Small intestine (tissue), 7 donors: ENCODE measurements at regions not wholly inside any gene's neighbourhood (a gene's known extent, or its start where the extent isn't known, plus 50 kb on each side); places are given as distances from the start of the nearest gene placed in this dataset.

Source experiments
- DNase-seq, 2 donors: peaks; one replicate each; pipeline versions ENCODE4 v3.0.0 to v3.0.0-alpha.2; 2013
- FAIRE-seq: peaks from 2 replicates; lab custom pipeline; 2012; peaks lifted over from hg19 to GRCh38; lab: Jason Lieb, UNC
- H3K27ac ChIP-seq, 3 donors: one replicate each; pipeline ENCODE4 v1.5.1; 2013; ENCODE audit warnings: low read length in 2 of 3, mild to moderate bottlenecking in 2 of 3, control low read depth in 1 of 3, inconsistent platforms in 1 of 3, low read depth in 1 of 3, moderate library complexity in 1 of 3
- H3K27me3 ChIP-seq, 3 donors: one replicate each; pipeline ENCODE4 v1.6.1; 2013; ENCODE audit warnings: low read length in 3 of 3, inconsistent platforms in 1 of 3; ENCODE audit not compliant: control insufficient read depth in 3 of 3, insufficient read depth in 3 of 3
- H3K36me3 ChIP-seq, 3 donors: one replicate each; pipeline ENCODE4 v1.6.1; 2013; ENCODE audit warnings: low read length in 3 of 3, inconsistent platforms in 1 of 3, low read depth in 1 of 3, mild to moderate bottlenecking in 1 of 3, moderate library complexity in 1 of 3; ENCODE audit not compliant: control insufficient read depth in 3 of 3, insufficient read depth in 2 of 3
- H3K4me1 ChIP-seq, 3 donors: one replicate each; pipeline ENCODE4 v1.6.1; 2013; ENCODE audit warnings: low read length in 2 of 3, inconsistent platforms in 1 of 3, low read depth in 1 of 3, mild to moderate bottlenecking in 1 of 3, moderate library complexity in 1 of 3; ENCODE audit not compliant: control insufficient read depth in 3 of 3, insufficient read depth in 2 of 3
- H3K4me3 ChIP-seq, 3 donors: one replicate each; pipeline ENCODE4 v1.5.1; 2013; ENCODE audit warnings: low read length in 3 of 3, control low read depth in 1 of 3, inconsistent platforms in 1 of 3, low read depth in 1 of 3, mild to moderate bottlenecking in 1 of 3, moderate library complexity in 1 of 3
- H3K9me3 ChIP-seq, 2 donors: one replicate each; pipeline ENCODE4 v1.6.1; 2013; ENCODE audit warnings: low read depth in 1 of 2, low read length in 1 of 2; ENCODE audit not compliant: control insufficient read depth in 2 of 2, insufficient read depth in 1 of 2
- WGBS, 3 donors: extraction: QIAGEN DNeasy Blood & Tissue Kit; methylation state at CpG; one replicate each; pipeline ENCODE4 v1.1.7; 2013; 5-methylcytosine and 5-hydroxymethylcytosine counted together
- donor health status: healthy with polysubstance abuse.
- donor health status: control.
- donor health status: control.
- donor health status: Bipolar disorder and iron deficiency.
- donor health status: healthy.

DNA sequence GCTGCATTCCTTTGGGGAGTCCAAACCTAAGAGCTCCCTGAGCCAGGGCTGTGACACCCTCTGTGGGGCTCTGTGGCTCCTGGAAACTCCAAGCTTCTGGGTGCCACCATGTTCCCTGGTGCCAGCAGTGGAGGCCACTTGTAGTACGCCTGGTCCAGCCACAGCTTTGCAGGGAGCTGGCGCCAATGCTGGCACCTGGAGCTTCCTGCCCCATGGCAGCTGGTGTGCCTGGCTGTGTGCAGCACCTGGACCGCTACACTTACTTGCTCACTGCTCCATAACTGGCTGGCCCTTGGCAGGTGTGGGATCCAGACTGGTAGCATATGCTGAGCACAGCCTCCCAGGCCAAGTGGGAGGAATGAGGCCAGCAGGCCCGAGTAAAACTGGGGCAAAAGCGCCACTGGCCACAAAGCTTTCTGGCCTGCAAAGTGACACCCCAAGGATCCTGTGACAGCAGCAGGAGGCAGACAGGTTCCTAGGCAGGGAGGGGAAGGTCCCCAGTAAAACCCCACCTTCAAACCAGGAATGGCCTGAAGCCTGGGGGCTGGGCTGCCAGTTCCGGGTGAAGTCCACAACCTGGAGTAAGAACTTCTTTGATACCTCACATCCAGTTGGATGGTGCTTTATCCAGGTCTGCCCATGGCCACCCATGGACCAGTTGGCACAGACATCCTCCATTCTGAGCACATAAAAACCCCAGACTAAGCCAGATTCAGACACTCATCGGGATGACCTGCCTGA is 461.0 kb downstream of the TBC1D32 start:
- WGBS, 3 donors = 83 to 93% (median 91%) methylated on average over 7 of the region's 7 CpGs
- Histone ChIP-seq H3K9me3 (peaks cover 0 to 2% of the 10 kb centered on the region in 2 donors), H3K4me1 (no peaks in the 10 kb centered on the region), H3K4me3 (no peak overlapping the region), H3K27ac (no peak overlapping the region), H3K36me3 (no peaks in the 10 kb centered on the region), H3K27me3 (no peaks in the 10 kb centered on the region)
- no peak for FAIRE-seq
- no peak for DNase-seq

- no peak overlapping the region for H3K4me3 ChIP-seq
- H3K4me1 ChIP-seq = no peaks in the 10 kb centered on the region
- 82 to 91% (median 84%) methylated on average over 10 of the region's 10 CpGs for WGBS, 3 donors
- no peaks in the 10 kb centered on the region for H3K27me3 ChIP-seq
- FAIRE-seq (no peak), DNase-seq (no peak)
- no peaks in the 10 kb centered on the region for H3K36me3 ChIP-seq
- no peak overlapping the region for H3K27ac ChIP-seq
- H3K9me3 ChIP-seq = peaks cover 0 to 2% of the 10 kb centered on the region in 2 donors
These were observed 462.1 kb downstream of the TBC1D32 start for GRCh38 chr6:120872262-120872578.

GRCh38 chr6:120871416-120872261 is 462.6 kb downstream of the TBC1D32 start:
- Histone ChIP-seq H3K4me3 (no peak overlapping the region), H3K4me1 (no peaks in the 10 kb centered on the region), H3K9me3 (peaks cover 0 to 2% of the 10 kb centered on the region in 2 donors), H3K36me3 (no peaks in the 10 kb centered on the region), H3K27me3 (no peaks in the 10 kb centered on the region), H3K27ac (no peak overlapping the region)
- no peak for DNase-seq
- WGBS, 3 donors = 74 to 83% (median 75%) methylated on average over 21 to 23 of the region's 23 CpGs
- no peak for FAIRE-seq

DNA sequence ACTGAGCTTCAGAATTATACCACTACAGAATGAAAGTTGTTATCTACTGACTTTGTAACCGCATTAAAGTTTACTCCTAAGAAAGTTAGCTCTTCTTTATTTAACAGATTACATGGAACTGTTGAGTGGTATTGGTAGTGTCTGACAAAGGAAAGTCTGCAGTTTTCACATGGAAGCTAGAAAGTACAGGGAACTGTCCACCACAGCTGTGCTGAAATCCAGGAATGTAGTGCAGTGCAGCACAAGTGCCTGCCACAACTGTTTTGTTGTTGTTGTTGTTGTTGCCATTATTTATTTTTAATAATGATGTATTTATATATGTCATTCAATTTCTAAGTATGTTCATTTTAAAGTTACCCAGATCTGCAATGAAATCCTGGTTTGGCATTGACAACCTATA is 464.9 kb downstream of the TBC1D32 start:
- Histone ChIP-seq H3K4me3 (no peak overlapping the region), H3K36me3 (no peaks in the 10 kb centered on the region), H3K27ac (no peak overlapping the region), H3K27me3 (no peaks in the 10 kb centered on the region), H3K9me3 (peaks cover 0 to 2% of the 10 kb centered on the region in 2 donors), H3K4me1 (no peaks in the 10 kb centered on the region)
- WGBS, 3 donors = 56 to 72% (median 58%) methylated on average over 1 of the region's 1 CpG
- FAIRE-seq = no peak
- DNase-seq = no peak

GRCh38 chr6:120857422-120857821 is 476.9 kb downstream of the TBC1D32 start:
- Histone ChIP-seq H3K27me3 (no peaks in the 10 kb centered on the region), H3K27ac (no peak overlapping the region), H3K4me3 (no peak overlapping the region), H3K36me3 (no peaks in the 10 kb centered on the region), H3K4me1 (no peaks in the 10 kb centered on the region), H3K9me3 (peaks cover 0 to under 1% of the 10 kb centered on the region in 2 donors)
- no peak for FAIRE-seq
- 62 to 88% (median 65%) methylated on average over 3 of the region's 3 CpGs for WGBS, 3 donors
- DNase-seq = no peak

- Histone ChIP-seq H3K4me3 (no peak overlapping the region), H3K27me3 (no peaks in the 10 kb centered on the region), H3K4me1 (no peaks in the 10 kb centered on the region), H3K9me3 (peaks cover 0 to 2% of the 10 kb centered on the region in 2 donors), H3K36me3 (no peaks in the 10 kb centered on the region), H3K27ac (no peak overlapping the region)
- FAIRE-seq (no peak), DNase-seq (no peak)
These were observed 479.7 kb downstream of the TBC1D32 start for GRCh38 chr6:120854583-120854982.

GRCh38 chr6:120853489-120853888 is 480.8 kb downstream of the TBC1D32 start:
- Histone ChIP-seq H3K4me3 (no peak overlapping the region), H3K9me3 (peaks cover 0 to 2% of the 10 kb centered on the region in 2 donors), H3K36me3 (no peaks in the 10 kb centered on the region), H3K4me1 (no peaks in the 10 kb centered on the region), H3K27me3 (no peaks in the 10 kb centered on the region), H3K27ac (no peak overlapping the region)
- 21 to 47% (median 28%) methylated on average over 2 of the region's 2 CpGs for WGBS, 3 donors
- no peak for DNase-seq
- FAIRE-seq = no peak

GRCh38 chr6:120852293-120852849 is 481.9 kb downstream of the TBC1D32 start:
- DNase-seq = no peak
- WGBS, 3 donors = 18 to 36% (median 30%) methylated on average over 1 of the region's 1 CpG
- no peak for FAIRE-seq
- Histone ChIP-seq H3K36me3 (no peaks in the 10 kb centered on the region), H3K9me3 (peaks cover 0 to 2% of the 10 kb centered on the region in 2 donors), H3K27me3 (no peaks in the 10 kb centered on the region), H3K4me1 (no peaks in the 10 kb centered on the region), H3K27ac (no peak overlapping the region), H3K4me3 (no peak overlapping the region)
